ENCODE measurements at regions not wholly inside any gene's neighbourhood (a gene's known extent, or its start where the extent isn't known, plus 50 kb on each side); places are given as distances from the start of the nearest gene placed in this dataset.

DNA sequence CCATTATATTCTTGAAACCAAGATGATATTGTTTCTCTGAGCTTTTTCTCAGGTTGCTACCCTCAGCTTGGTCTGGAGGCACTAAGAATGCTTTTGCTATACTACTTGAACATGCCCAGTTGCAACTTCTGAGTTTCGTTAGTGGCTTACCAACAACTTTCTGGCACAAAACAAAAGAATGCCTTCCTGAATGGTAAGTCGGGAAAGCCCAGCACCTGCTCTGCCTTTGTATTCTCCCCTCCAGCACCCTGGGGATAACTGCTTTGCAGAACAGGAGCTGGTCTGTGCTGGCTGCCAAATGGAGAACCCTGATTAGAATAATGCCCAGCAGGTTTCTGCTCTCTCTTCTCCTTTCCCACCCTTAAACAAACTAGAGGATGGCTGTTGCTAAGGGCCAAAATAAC is 149.3 kb downstream of the TGFB2 start (continued):
- TF ChIP-seq, protein P1, sequence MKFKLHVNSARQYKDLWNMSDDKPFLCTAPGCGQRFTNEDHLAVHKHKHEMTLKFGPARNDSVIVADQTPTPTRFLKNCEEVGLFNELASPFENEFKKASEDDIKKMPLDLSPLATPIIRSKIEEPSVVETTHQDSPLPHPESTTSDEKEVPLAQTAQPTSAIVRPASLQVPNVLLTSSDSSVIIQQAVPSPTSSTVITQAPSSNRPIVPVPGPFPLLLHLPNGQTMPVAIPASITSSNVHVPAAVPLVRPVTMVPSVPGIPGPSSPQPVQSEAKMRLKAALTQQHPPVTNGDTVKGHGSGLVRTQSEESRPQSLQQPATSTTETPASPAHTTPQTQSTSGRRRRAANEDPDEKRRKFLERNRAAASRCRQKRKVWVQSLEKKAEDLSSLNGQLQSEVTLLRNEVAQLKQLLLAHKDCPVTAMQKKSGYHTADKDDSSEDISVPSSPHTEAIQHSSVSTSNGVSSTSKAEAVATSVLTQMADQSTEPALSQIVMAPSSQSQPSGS (IDR thresholded peaks at IDR 0.05; ENCODE audit: low read length): peak; percentile 80; the same call in 1 of the 2 replicates
- TF ChIP-seq ZNF274 (IDR thresholded peaks at IDR 0.05; ENCODE audit: borderline replicate concordance, extremely low read depth, low read length) (no peak), POLR2A (IDR thresholded peaks at IDR 0.05; ENCODE audit: control extremely low read depth in 1 of 2, low read depth in 2 of 2, low read length in 2 of 2) (peak in 1 of 2 experiments; percentile 52; a peak in 1 of 3 replicates), HDAC2 (IDR thresholded peaks at IDR 0.05; ENCODE audit: borderline replicate concordance in 1 of 2, low read depth in 2 of 2, low read length in 2 of 2) (peak in 1 of 2 experiments; percentile 40; a peak in 1 of 4 replicates), POU5F1 (IDR thresholded peaks at IDR 0.05; ENCODE audit: low read depth, low read length) (0 out of 2 replicates have a peak, but pooled peaks have one; percentile 17), CHD2 (IDR thresholded peaks at IDR 0.05; ENCODE audit: low read length) (0 out of 2 replicates have a peak, but pooled peaks have one; percentile 32), EP300 (IDR thresholded peaks at IDR 0.05; ENCODE audit: borderline replicate concordance in 1 of 2, low read depth in 2 of 2, low read length in 2 of 2) (peak in 1 of 2 experiments; percentile 91; a peak in 1 of 3 replicates), SP1 (IDR thresholded peaks at IDR 0.05; ENCODE audit: low read depth, low read length) (peak; percentile 73), RBBP5 (IDR thresholded peaks at IDR 0.05; ENCODE audit: borderline replicate concordance, low read depth, low read length) (peak; percentile 71; the same call in 1 of the 2 replicates), ASH2L (IDR thresholded peaks at IDR 0.05; ENCODE audit: low read length) (peak; percentile 77)
- TF ChIP-seq, protein P2, sequence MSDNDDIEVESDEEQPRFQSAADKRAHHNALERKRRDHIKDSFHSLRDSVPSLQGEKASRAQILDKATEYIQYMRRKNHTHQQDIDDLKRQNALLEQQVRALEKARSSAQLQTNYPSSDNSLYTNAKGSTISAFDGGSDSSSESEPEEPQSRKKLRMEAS (IDR thresholded peaks at IDR 0.05): peak; percentile 40; the same call in 1 of the 2 replicates
- TF ChIP-seq, protein P3, sequence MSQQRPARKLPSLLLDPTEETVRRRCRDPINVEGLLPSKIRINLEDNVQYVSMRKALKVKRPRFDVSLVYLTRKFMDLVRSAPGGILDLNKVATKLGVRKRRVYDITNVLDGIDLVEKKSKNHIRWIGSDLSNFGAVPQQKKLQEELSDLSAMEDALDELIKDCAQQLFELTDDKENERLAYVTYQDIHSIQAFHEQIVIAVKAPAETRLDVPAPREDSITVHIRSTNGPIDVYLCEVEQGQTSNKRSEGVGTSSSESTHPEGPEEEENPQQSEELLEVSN (IDR thresholded peaks at IDR 0.05): peak; percentile 45
